VCaP (cell line): ENCODE measurements at regions not wholly inside any gene's neighbourhood (a gene's known extent, or its start where the extent isn't known, plus 50 kb on each side); places are given as distances from the start of the nearest gene placed in this dataset.
A peak's percentile ranks its signal among the peaks of the same experiment; 100 is the strongest.

Experiments
- H3K27ac ChIP-seq: fragments of 450-650 bp; 2 replicates; pipeline ENCODE4 v1.5.1; 2017
- CTCF ChIP-seq: fragments of 450-650 bp; conservative IDR thresholded peaks from 2 replicates; pipeline ENCODE4 v1.5.1; 2017; ENCODE audit warnings: mild to moderate bottlenecking, moderate library complexity

- TF ChIP-seq CTCF, result no peak
- H3K27ac ChIP-seq, result no peak overlapping the region
These were observed 455.0 kb upstream of the KLHL29 start for GRCh38 chr2:22929998-22930397.

GRCh38 chr2:22930781-22931180 is 454.2 kb upstream of the KLHL29 start:
- TF ChIP-seq CTCF, result no peak
- H3K27ac ChIP-seq, result peak overlapping the region; percentile 61; the same call in 1 of the 2 replicates

GRCh38 chr2:22932288-22932687 is 452.7 kb upstream of the KLHL29 start:
- H3K27ac ChIP-seq, result peak overlapping the region; percentile 61
- TF ChIP-seq CTCF, result no peak

GRCh38 chr2:22934747-22935146 is 450.2 kb upstream of the KLHL29 start:
- no peak overlapping the region for H3K27ac ChIP-seq

GRCh38 chr2:22942441-22942840 is 442.5 kb upstream of the KLHL29 start:
- TF ChIP-seq CTCF, result no peak
- H3K27ac ChIP-seq, result peak overlapping the region; percentile 74

More at GRCh38 chr2:22934747-22935146, 450.2 kb upstream of the KLHL29 start:
- no peak for TF ChIP-seq CTCF

- TF ChIP-seq CTCF, result no peak
These were observed 440.8 kb upstream of the KLHL29 start for GRCh38 chr2:22944143-22944542.

GRCh38 chr2:22946553-22946952 is 438.4 kb upstream of the KLHL29 start:
- no peak overlapping the region for H3K27ac ChIP-seq
- TF ChIP-seq CTCF, result no peak

More at GRCh38 chr2:22944143-22944542, 440.8 kb upstream of the KLHL29 start:
- no peak overlapping the region for H3K27ac ChIP-seq
